ENCODE measurements at regions not wholly inside any gene's neighbourhood (a gene's known extent, or its start where the extent isn't known, plus 50 kb on each side); places are given as distances from the start of the nearest gene placed in this dataset.
"Not testable (repeated sequence)": the region's sequence is repeated elsewhere in the genome, so short reads cannot be mapped to it uniquely, and the experiment has no call there.

- Mint-ChIP-seq H3K4me3 (no peak overlapping the region), H3K27me3 (no peaks in the 10 kb centered on the region), H3K4me1 (no peaks in the 10 kb centered on the region), H3K27ac (ENCODE audit: low read depth) (no peak overlapping the region), H3K9me3 (no peaks in the 10 kb centered on the region), H3K36me3 (ENCODE audit: insufficient read depth) (no peaks in the 10 kb centered on the region)
- no peak for ATAC-seq (replicated peaks; ENCODE audit: extremely low read depth, poor library complexity, severe bottlenecking)
- no peak for DNase-seq (ENCODE audit: low spot score in 2 of 2)
These were observed 201.3 kb downstream of the AKAP7 start for GRCh38 chr6:131336596-131336995.

GRCh38 chr6:131346896-131347295 lies 211.6 kb downstream of the AKAP7 start:
- H3K27ac Mint-ChIP-seq (ENCODE audit: low read depth); H3K4me3 Mint-ChIP-seq; DNase-seq (ENCODE audit: low spot score in 2 of 2); H3K27me3 Mint-ChIP-seq; ATAC-seq (replicated peaks; ENCODE audit: extremely low read depth, poor library complexity, severe bottlenecking); H3K9me3 Mint-ChIP-seq; H3K4me1 Mint-ChIP-seq; H3K36me3 Mint-ChIP-seq (ENCODE audit: insufficient read depth): not testable (repeated sequence)

- no peaks in the 10 kb centered on the region for H3K9me3 Mint-ChIP-seq
- no peaks in the 10 kb centered on the region for H3K4me1 Mint-ChIP-seq
- no peaks in the 10 kb centered on the region for H3K36me3 Mint-ChIP-seq (ENCODE audit: insufficient read depth)
- no peak for DNase-seq (ENCODE audit: low spot score in 2 of 2)
- no peaks in the 10 kb centered on the region for H3K27me3 Mint-ChIP-seq
- no peak overlapping the region for H3K4me3 Mint-ChIP-seq
- no peak for ATAC-seq (replicated peaks; ENCODE audit: extremely low read depth, poor library complexity, severe bottlenecking)
- H3K27ac Mint-ChIP-seq (ENCODE audit: low read depth), result no peak overlapping the region
These were observed 213.3 kb downstream of the AKAP7 start for GRCh38 chr6:131348572-131348971.

GRCh38 chr6:131349199-131349598 lies 213.9 kb downstream of the AKAP7 start:
- no peak overlapping the region for H3K4me3 Mint-ChIP-seq
- no peaks in the 10 kb centered on the region for H3K4me1 Mint-ChIP-seq
- ATAC-seq (replicated peaks; ENCODE audit: extremely low read depth, poor library complexity, severe bottlenecking), result no peak
- no peaks in the 10 kb centered on the region for H3K27me3 Mint-ChIP-seq
- no peak overlapping the region for H3K27ac Mint-ChIP-seq (ENCODE audit: low read depth)
- no peaks in the 10 kb centered on the region for H3K9me3 Mint-ChIP-seq
- no peak for DNase-seq (ENCODE audit: low spot score in 2 of 2)
- no peaks in the 10 kb centered on the region for H3K36me3 Mint-ChIP-seq (ENCODE audit: insufficient read depth)

- Mint-ChIP-seq H3K27me3 (no peaks in the 10 kb centered on the region), H3K9me3 (no peaks in the 10 kb centered on the region), H3K4me1 (no peaks in the 10 kb centered on the region), H3K27ac (ENCODE audit: low read depth) (no peak overlapping the region), H3K36me3 (ENCODE audit: insufficient read depth) (no peaks in the 10 kb centered on the region), H3K4me3 (no peak overlapping the region)
- DNase-seq (ENCODE audit: low spot score in 2 of 2) (no peak), ATAC-seq (replicated peaks; ENCODE audit: extremely low read depth, poor library complexity, severe bottlenecking) (no peak)
These were observed 217.8 kb downstream of the AKAP7 start for GRCh38 chr6:131353106-131353505.

- DNase-seq (ENCODE audit: low spot score in 2 of 2) (no peak), ATAC-seq (replicated peaks; ENCODE audit: extremely low read depth, poor library complexity, severe bottlenecking) (no peak)
- Mint-ChIP-seq H3K9me3 (no peaks in the 10 kb centered on the region), H3K27ac (ENCODE audit: low read depth) (no peak overlapping the region), H3K4me1 (no peaks in the 10 kb centered on the region), H3K27me3 (no peaks in the 10 kb centered on the region), H3K4me3 (no peak overlapping the region), H3K36me3 (ENCODE audit: insufficient read depth) (no peaks in the 10 kb centered on the region)
These were observed 218.6 kb downstream of the AKAP7 start for GRCh38 chr6:131353876-131354275.

GRCh38 chr6:131354356-131354755 lies 218.7 kb upstream of the ARG1 start:
- H3K9me3 Mint-ChIP-seq, result no peaks in the 10 kb centered on the region
- ATAC-seq (replicated peaks; ENCODE audit: extremely low read depth, poor library complexity, severe bottlenecking), result no peak
- H3K36me3 Mint-ChIP-seq (ENCODE audit: insufficient read depth), result no peaks in the 10 kb centered on the region
- no peak for DNase-seq (ENCODE audit: low spot score in 2 of 2)
- no peaks in the 10 kb centered on the region for H3K4me1 Mint-ChIP-seq
- no peaks in the 10 kb centered on the region for H3K27me3 Mint-ChIP-seq
- H3K4me3 Mint-ChIP-seq, result no peak overlapping the region
- H3K27ac Mint-ChIP-seq (ENCODE audit: low read depth), result no peak overlapping the region

- Mint-ChIP-seq H3K4me1 (no peaks in the 10 kb centered on the region), H3K27ac (ENCODE audit: low read depth) (no peak overlapping the region), H3K27me3 (no peaks in the 10 kb centered on the region), H3K9me3 (no peaks in the 10 kb centered on the region), H3K36me3 (ENCODE audit: insufficient read depth) (no peaks in the 10 kb centered on the region), H3K4me3 (no peak overlapping the region)
- DNase-seq (ENCODE audit: low spot score in 2 of 2) (no peak), ATAC-seq (replicated peaks; ENCODE audit: extremely low read depth, poor library complexity, severe bottlenecking) (no peak)
These were observed 216.9 kb upstream of the ARG1 start for GRCh38 chr6:131356161-131356560.

- Mint-ChIP-seq H3K4me3 (no peak overlapping the region), H3K27ac (ENCODE audit: low read depth) (no peak overlapping the region), H3K27me3 (no peaks in the 10 kb centered on the region), H3K36me3 (ENCODE audit: insufficient read depth) (no peaks in the 10 kb centered on the region), H3K4me1 (no peaks in the 10 kb centered on the region), H3K9me3 (no peaks in the 10 kb centered on the region)
- ATAC-seq (replicated peaks; ENCODE audit: extremely low read depth, poor library complexity, severe bottlenecking), result no peak
- no peak for DNase-seq (ENCODE audit: low spot score in 2 of 2)
These were observed 215.5 kb upstream of the ARG1 start for GRCh38 chr6:131357501-131357900.

GRCh38 chr6:131362070-131362469 lies 211.0 kb upstream of the ARG1 start:
- no peaks in the 10 kb centered on the region for H3K27me3 Mint-ChIP-seq
- no peaks in the 10 kb centered on the region for H3K9me3 Mint-ChIP-seq
- ATAC-seq (replicated peaks; ENCODE audit: extremely low read depth, poor library complexity, severe bottlenecking) (no peak), DNase-seq (ENCODE audit: low spot score in 2 of 2) (no peak)
- H3K36me3 Mint-ChIP-seq (ENCODE audit: insufficient read depth), result no peaks in the 10 kb centered on the region
- no peaks in the 10 kb centered on the region for H3K4me1 Mint-ChIP-seq
- no peak overlapping the region for H3K27ac Mint-ChIP-seq (ENCODE audit: low read depth)
- H3K4me3 Mint-ChIP-seq, result no peak overlapping the region

- no peaks in the 10 kb centered on the region for H3K9me3 Mint-ChIP-seq
- H3K36me3 Mint-ChIP-seq (ENCODE audit: insufficient read depth), result no peaks in the 10 kb centered on the region
- H3K27ac Mint-ChIP-seq (ENCODE audit: low read depth), result no peak overlapping the region
- no peak for ATAC-seq (replicated peaks; ENCODE audit: extremely low read depth, poor library complexity, severe bottlenecking)
- H3K4me3 Mint-ChIP-seq, result no peak overlapping the region
- H3K4me1 Mint-ChIP-seq, result no peaks in the 10 kb centered on the region
- H3K27me3 Mint-ChIP-seq, result no peaks in the 10 kb centered on the region
- no peak for DNase-seq (ENCODE audit: low spot score in 2 of 2)
These were observed 210.3 kb upstream of the ARG1 start for GRCh38 chr6:131362696-131363095.

GRCh38 chr6:131363947-131364834 lies 208.8 kb upstream of the ARG1 start:
- no peak for DNase-seq (ENCODE audit: low spot score in 2 of 2)
- H3K36me3 Mint-ChIP-seq (ENCODE audit: insufficient read depth), result no peaks in the 10 kb centered on the region
- H3K9me3 Mint-ChIP-seq, result no peaks in the 10 kb centered on the region
- no peak overlapping the region for H3K4me3 Mint-ChIP-seq
- ATAC-seq (replicated peaks; ENCODE audit: extremely low read depth, poor library complexity, severe bottlenecking), result no peak
- H3K27me3 Mint-ChIP-seq, result no peaks in the 10 kb centered on the region
- no peak overlapping the region for H3K27ac Mint-ChIP-seq (ENCODE audit: low read depth)
- no peaks in the 10 kb centered on the region for H3K4me1 Mint-ChIP-seq

- DNase-seq (ENCODE audit: low spot score in 2 of 2) (no peak), ATAC-seq (replicated peaks; ENCODE audit: extremely low read depth, poor library complexity, severe bottlenecking) (no peak)
- no peak overlapping the region for H3K4me3 Mint-ChIP-seq
- H3K9me3 Mint-ChIP-seq, result no peaks in the 10 kb centered on the region
- no peak overlapping the region for H3K27ac Mint-ChIP-seq (ENCODE audit: low read depth)
- no peaks in the 10 kb centered on the region for H3K4me1 Mint-ChIP-seq
- H3K36me3 Mint-ChIP-seq (ENCODE audit: insufficient read depth), result no peaks in the 10 kb centered on the region
- no peaks in the 10 kb centered on the region for H3K27me3 Mint-ChIP-seq
These were observed 206.8 kb upstream of the ARG1 start for GRCh38 chr6:131366223-131366622.
